Adrenal gland (tissue), 9 donors: ENCODE measurements at regions not wholly inside any gene's neighbourhood (a gene's known extent, or its start where the extent isn't known, plus 50 kb on each side); places are given as distances from the start of the nearest gene placed in this dataset.

Experiments
- DNase-seq, 7 donors: peaks; one replicate each; pipeline ENCODE4 v3.0.0-alpha.2; 2019 to 2020
- H3K27ac ChIP-seq, 5 donors: fragments of 200-600 bp; sonication (generic) in 4 of 5; 1 replicate in 3 of 5; 2 replicates in 2 of 5; pipeline versions ENCODE4 v1.5.1 to v1.8.0; 2016 to 2020; ENCODE audit warnings: mild to moderate bottlenecking in 1 of 5
- H3K27me3 ChIP-seq: fragments of 200-600 bp; 2 replicates; pipeline ENCODE4 v1.8.0; 2021
- H3K36me3 ChIP-seq, 2 donors: fragments of 200-600 bp; replicated peaks in 1 of 2; 1 replicate in 1 of 2; 2 replicates in 1 of 2; pipeline versions ENCODE4 v1.5.1 to v1.8.0; 2018 to 2022
- H3K4me1 ChIP-seq, 2 donors: fragments of 200-600 bp; replicated peaks in 1 of 2; 1 replicate in 1 of 2; 2 replicates in 1 of 2; pipeline versions ENCODE4 v1.5.1 to v1.8.0; 2018 to 2021
- H3K4me3 ChIP-seq, 4 donors: fragments of 200-600 bp; sonication (generic) in 3 of 4; one replicate each; pipeline ENCODE4 v1.5.1; 2016 to 2018
- H3K9me3 ChIP-seq, 3 donors: fragments of 200-600 bp; sonication (generic) in 1 of 3; replicated peaks in 1 of 3; 1 replicate in 2 of 3; 2 replicates in 1 of 3; pipeline versions ENCODE4 v1.5.1 to v1.8.0; 2016 to 2021
- CTCF ChIP-seq, 6 experiments: fragments of 450-650 bp in 4 of 6; fragments of 200-600 bp in 2 of 6; sonication (generic) in 1 of 6; IDR thresholded peaks; 1 replicate in 5 of 6; 2 replicates in 1 of 6; pipeline versions ENCODE4 v1.5.1 to v1.8.0; 2016 to 2021; ENCODE audit warnings: antibody characterized with exemption in 6 of 6, mild to moderate bottlenecking in 2 of 6, moderate library complexity in 1 of 6
- POLR2A ChIP-seq, 2 donors: fragments of 450-650 bp; IDR thresholded peaks; one replicate each; pipeline ENCODE4 v1.6.1; 2017; ENCODE audit warnings: antibody characterized with exemption in 2 of 2, mild to moderate bottlenecking in 2 of 2, moderate library complexity in 1 of 2
- WGBS, 4 donors: extraction: QIAGEN DNeasy Blood & Tissue Kit in 2 of 4; methylation state at CpG; one replicate each; pipeline versions ENCODE4 v1.1.5 to v1.1.7; 2013 to 2017; 5-methylcytosine and 5-hydroxymethylcytosine counted together
- intact Hi-C, 2 donors: fragments of 100-400 bp; cut with DNase I; formaldehyde crosslinking; loops; one replicate each; pipeline versions ENCODE4 v1.14.1 to v1.15.0; 2022 to 2023
- donor health status: healthy with polysubstance abuse.
- donor health status: Bipolar disorder and iron deficiency.
- donor health status: DM: yes; HTN: yes; CAD: no.
- donor health status: DM: no; HTN: no; CAD: no.
- donor health status: DM: no; HTN: no; CAD: no.

- Histone ChIP-seq H3K4me3 (no peak overlapping the region), H3K9me3 (no peaks in the 10 kb centered on the region), H3K27me3 (no peaks in the 10 kb centered on the region), H3K27ac (no peak overlapping the region), H3K4me1 (no peaks in the 10 kb centered on the region), H3K36me3 (no peaks in the 10 kb centered on the region)
- DNase-seq: no peak
- 85 to 87% (median 86%) methylated on average over 2 of the region's 2 CpGs for WGBS, 4 donors
- TF ChIP-seq CTCF (IDR thresholded peaks at IDR 0.05): no peak
- intact Hi-C loops: no loop called here
Measured at GRCh38 chr1:111565079-111565478, 54.5 kb upstream of the RAP1A start.

DNA sequence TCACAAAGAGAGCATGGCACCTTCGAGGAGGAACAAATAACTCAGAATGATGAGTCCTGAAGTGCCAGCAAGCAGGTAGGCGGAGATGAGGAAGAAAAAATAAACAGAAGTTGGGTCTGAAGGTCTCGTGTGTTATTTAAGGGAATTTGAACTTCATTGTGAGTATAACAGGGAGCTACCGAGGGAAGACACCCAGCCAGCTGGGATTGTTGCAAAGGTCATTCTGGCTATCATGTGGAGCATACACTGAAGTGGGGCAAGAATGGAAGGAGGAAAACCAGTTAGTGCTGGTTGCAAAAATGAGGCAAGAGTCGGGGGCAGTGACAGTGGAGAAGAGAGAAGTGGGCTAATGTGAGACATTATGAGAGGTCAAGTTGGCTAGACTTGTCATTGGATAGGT, 53.6 kb upstream of the RAP1A start:
- intact Hi-C loops: no loop called here
- Histone ChIP-seq H3K9me3 (no peaks in the 10 kb centered on the region), H3K27ac (no peak overlapping the region), H3K4me1 (no peaks in the 10 kb centered on the region), H3K4me3 (no peak overlapping the region), H3K27me3 (no peaks in the 10 kb centered on the region), H3K36me3 (no peaks in the 10 kb centered on the region)
- TF ChIP-seq CTCF (IDR thresholded peaks at IDR 0.05) (no peak), POLR2A (IDR thresholded peaks at IDR 0.05) (no peak)
- WGBS, 4 donors: 72 to 87% (median 86%) methylated on average over 5 of the region's 5 CpGs
- no peak for DNase-seq

DNA sequence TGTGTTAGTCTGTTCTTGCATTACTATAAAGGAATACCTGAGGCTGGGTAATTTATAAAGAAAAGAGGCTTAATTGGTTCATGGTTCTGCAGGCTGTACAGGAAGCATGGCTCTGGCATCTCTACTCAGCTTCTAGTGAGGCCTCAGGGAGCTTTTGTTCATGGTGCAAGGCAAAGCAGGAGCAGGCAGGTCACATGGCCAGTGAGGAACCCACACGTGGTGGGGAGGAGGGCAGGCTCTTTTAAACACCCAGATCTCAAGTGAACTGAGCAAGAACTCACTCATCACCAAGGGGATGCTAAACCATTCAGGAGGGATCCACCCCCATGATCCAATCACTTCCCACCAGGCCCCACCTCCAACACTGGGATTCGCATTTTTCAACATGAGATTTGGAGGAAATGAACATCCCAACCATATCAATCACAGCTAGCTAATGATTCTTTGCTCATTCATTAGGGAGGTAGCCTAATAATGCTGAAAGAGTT, 51.4 kb upstream of the RAP1A start:
- Histone ChIP-seq H3K9me3 (no peaks in the 10 kb centered on the region), H3K36me3 (no peaks in the 10 kb centered on the region), H3K27ac (no peak overlapping the region), H3K27me3 (no peaks in the 10 kb centered on the region), H3K4me1 (peaks cover 0 to 10% of the 10 kb centered on the region in 2 donors), H3K4me3 (no peak overlapping the region)
- intact Hi-C loops: no loop called here
- 67 to 87% (median 75%) methylated on average over 2 of the region's 2 CpGs for WGBS, 4 donors
- DNase-seq: no peak
- no peak for TF ChIP-seq CTCF (IDR thresholded peaks at IDR 0.05)
- TF ChIP-seq POLR2A (IDR thresholded peaks at IDR 0.05): no peak
